Endothelial cell of umbilical vein (primary cell): ENCODE measurements at regions not wholly inside any gene's neighbourhood (a gene's known extent, or its start where the extent isn't known, plus 50 kb on each side); places are given as distances from the start of the nearest gene placed in this dataset.

Experiments used
- BruUV-seq: library from RNA; stranded (reverse); fragments of 400-500 nt; replicated peaks from 2 replicates; lab custom pipeline; 2021; lab: Mats Ljungman, UMichigan
- CTCF ChIA-PET: fragments of 300-600, 350-600 bp; sonication (Branson Sonifier 250); formaldehyde crosslinking; loops from one replicate; lab custom pipeline; 2021; ENCODE audit warnings: antibody characterized with exemption, inconsistent platforms; lab: Charles Lee
- POLR2A ChIA-PET: fragments of 300-600, 350-600 bp; sonication (Branson Sonifier 250); formaldehyde crosslinking; loops from one replicate; lab custom pipeline; 2021; ENCODE audit warnings: antibody characterized with exemption, inconsistent platforms; lab: Charles Lee
- DNase-seq: peaks from one replicate; pipeline ENCODE4 v3.0.0-alpha.2; 2011; ENCODE audit warnings: low read depth, low spot score
- FAIRE-seq: peaks from 2 replicates; lab custom pipeline; 2011; peaks lifted over from hg19 to GRCh38; lab: Jason Lieb, UNC
- H2AFZ ChIP-seq: 2 replicates; pipeline ENCODE4 v1.6.0; 2012; ENCODE audit warnings: low read depth, low read length, control low read depth, inconsistent platforms
- H3K27ac ChIP-seq: 2 replicates; pipeline ENCODE4 v1.5.1; 2011; ENCODE audit warnings: low read depth, mild to moderate bottlenecking, control low read depth, low read length, moderate library complexity; ENCODE audit not compliant: insufficient read depth
- H3K27me3 ChIP-seq, 2 experiments: 2 replicates each; pipeline versions ENCODE4 v1.6.0 to v1.6.1; 2011; ENCODE audit warnings: low read length in 2 of 2, mixed read lengths in 1 of 2; ENCODE audit not compliant: control insufficient read depth in 2 of 2, insufficient read depth in 2 of 2
- H3K36me3 ChIP-seq, 2 experiments: 2 replicates in 1 of 2; 3 replicates in 1 of 2; pipeline ENCODE4 v1.5.1; 2011; ENCODE audit warnings: low read length in 2 of 2, mild to moderate bottlenecking in 1 of 2, moderate library complexity in 1 of 2; ENCODE audit not compliant: control insufficient read depth in 2 of 2, insufficient read depth in 2 of 2; ENCODE audit errors: extremely low read depth in 1 of 2
- H3K4me1 ChIP-seq: 3 replicates; pipeline ENCODE4 v1.5.1; 2011; ENCODE audit warnings: mild to moderate bottlenecking, low read length; ENCODE audit not compliant: control insufficient read depth, insufficient read depth; ENCODE audit errors: extremely low read depth
- H3K4me2 ChIP-seq: 2 replicates; pipeline ENCODE4 v1.6.1; 2011; ENCODE audit warnings: low read length, control low read depth, mixed read lengths; ENCODE audit not compliant: insufficient read depth
- H3K4me3 ChIP-seq, 3 experiments: fragments of 200-600 bp in 1 of 3; sonication (generic), shearing (Covaris generic) in 1 of 3; replicated peaks in 1 of 3; 2 replicates each; pipeline ENCODE4 v1.5.1; 2011 to 2016; ENCODE audit warnings: control low read depth in 3 of 3, low read length in 3 of 3, mild to moderate bottlenecking in 2 of 3, inconsistent platforms in 1 of 3, low read depth in 1 of 3, moderate library complexity in 1 of 3; ENCODE audit not compliant: insufficient read depth in 1 of 3
- H3K79me2 ChIP-seq: 2 replicates; pipeline ENCODE4 v1.6.0; 2012; ENCODE audit warnings: low read length, inconsistent platforms; ENCODE audit not compliant: control insufficient read depth, insufficient read depth
- H3K9ac ChIP-seq: replicated peaks from 2 replicates; pipeline ENCODE3; 2011; ENCODE audit warnings: low read length, control low read depth; ENCODE audit not compliant: insufficient read depth; ENCODE audit errors: extremely low read depth
- H3K9me1 ChIP-seq: replicated peaks from 3 replicates; pipeline ENCODE4 v1.6.0; 2011; ENCODE audit warnings: mild to moderate bottlenecking, low read length; ENCODE audit not compliant: control insufficient read depth, insufficient read depth; ENCODE audit errors: extremely low read depth
- H3K9me3 ChIP-seq: replicated peaks from 2 replicates; pipeline ENCODE4 v1.5.1; 2012; ENCODE audit warnings: low read length, inconsistent platforms; ENCODE audit not compliant: control insufficient read depth, insufficient read depth
- H4K20me1 ChIP-seq: replicated peaks from 2 replicates; pipeline ENCODE3; 2011; ENCODE audit warnings: mild to moderate bottlenecking, low read length; ENCODE audit not compliant: control insufficient read depth, insufficient read depth; ENCODE audit errors: extremely low read depth
- CTCF ChIP-seq, 2 donors: IDR thresholded peaks; 1 replicate in 1 of 2; 2 replicates in 1 of 2; pipeline ENCODE4 v1.5.1; 2011; ENCODE audit warnings: low read length in 2 of 2, mild to moderate bottlenecking in 2 of 2, moderate library complexity in 2 of 2, control low read depth in 1 of 2, inconsistent platforms in 1 of 2, low read depth in 1 of 2; ENCODE audit not compliant: insufficient read depth in 1 of 2; ENCODE audit errors: extremely low read depth in 1 of 2
- EZH2 ChIP-seq: IDR thresholded peaks from 2 replicates; pipeline ENCODE4 v1.6.1; 2012; ENCODE audit warnings: borderline replicate concordance, low read depth, mild to moderate bottlenecking, moderate library complexity, low read length, inconsistent platforms; ENCODE audit not compliant: severe bottlenecking
- FOS ChIP-seq: IDR thresholded peaks from 2 replicates; pipeline ENCODE4 v1.6.1; 2011; ENCODE audit warnings: mild to moderate bottlenecking, low read length, moderate library complexity, borderline replicate concordance; ENCODE audit not compliant: insufficient read depth
- GATA2 ChIP-seq: IDR thresholded peaks from 2 replicates; pipeline ENCODE4 v1.7.0; 2011; ENCODE audit warnings: low read depth, mild to moderate bottlenecking, moderate library complexity, mixed read lengths, low read length; ENCODE audit not compliant: insufficient read length, insufficient read depth
- JUN ChIP-seq: IDR thresholded peaks from 2 replicates; pipeline ENCODE4 v1.6.1; 2011; ENCODE audit warnings: borderline replicate concordance, low read depth; ENCODE audit not compliant: insufficient read length, insufficient read depth
- MAX ChIP-seq: IDR thresholded peaks from 2 replicates; pipeline ENCODE4 v1.6.1; 2011; ENCODE audit not compliant: insufficient read depth, insufficient read length
- MYC ChIP-seq: IDR thresholded peaks from one replicate; pipeline ENCODE4 v1.6.1; 2011; ENCODE audit warnings: mild to moderate bottlenecking, low read depth, low read length
- POLR2A ChIP-seq: IDR thresholded peaks from 2 replicates; pipeline ENCODE4 v1.6.1; 2012; ENCODE audit warnings: low read depth, mild to moderate bottlenecking, control low read depth, low read length
- POLR2AphosphoS5 ChIP-seq: IDR thresholded peaks from 2 replicates; pipeline ENCODE4 v1.6.1; 2012; ENCODE audit warnings: low read depth, mild to moderate bottlenecking, control low read depth, low read length, moderate library complexity; ENCODE audit not compliant: insufficient read depth
- dilution Hi-C: fragments of 300-500 bp; cut with MboI; formaldehyde crosslinking; loops from one replicate; pipeline ENCODE4 v1.15.0; 2019; ENCODE audit warnings: low sequenced_read_pairs; ENCODE audit not compliant: extremely low pct_ligation_motif_present
- intact Hi-C: fragments of 100-400 bp; cut with micrococcal nuclease; formaldehyde crosslinking; loops from one replicate; pipeline ENCODE4 v1.10.0; 2022

DNA sequence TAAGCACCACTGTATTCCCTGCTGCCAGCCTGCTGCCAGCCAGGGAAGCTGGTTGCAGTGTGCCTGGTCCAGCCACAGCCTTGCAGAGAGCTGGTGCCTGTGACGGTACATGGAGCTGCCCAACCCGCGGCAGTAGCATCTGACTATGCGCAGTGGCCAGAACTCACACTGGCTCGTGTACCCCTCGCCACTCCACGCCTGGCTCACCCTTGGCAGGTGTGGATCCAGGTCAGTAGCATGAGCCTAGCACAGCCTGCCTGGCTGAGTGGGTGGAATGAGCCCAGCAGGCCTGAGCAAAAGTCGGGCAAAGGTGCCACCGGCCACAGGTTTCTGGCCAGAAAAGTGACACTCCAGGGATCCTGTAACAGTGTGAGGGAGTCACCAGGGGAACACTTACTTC lies 361.7 kb upstream of the MAP3K7 start:
- Histone ChIP-seq H3K9ac (no peak overlapping the region), H3K9me3 (no peaks in the 10 kb centered on the region), H3K9me1 (no peaks in the 10 kb centered on the region), H4K20me1 (no peaks in the 10 kb centered on the region), H3K4me2 (no peak overlapping the region), H3K27ac (no peak overlapping the region), H2AFZ (no peak overlapping the region), H3K36me3 (no peaks in the 10 kb centered on the region), H3K27me3 (no peaks in the 10 kb centered on the region), H3K79me2 (no peaks in the 10 kb centered on the region), H3K4me1 (no peaks in the 10 kb centered on the region), H3K4me3 (no peak overlapping the region)
- dilution Hi-C loops (no loop called here), intact Hi-C loops (no loop called here)
- no TSS peak for BruUV-seq
- DNase-seq = no peak
- ChIA-PET CTCF (no interaction called here), POLR2A (no interaction called here)
- no peak for FAIRE-seq
- no peak for TF ChIP-seq CTCF (IDR thresholded peaks at IDR 0.05; ENCODE audit: extremely low read depth in 1 of 2, insufficient read depth in 1 of 2, low read depth in 1 of 2, low read length in 2 of 2)
- no peak for TF ChIP-seq JUN
- no peak for TF ChIP-seq EZH2
- TF ChIP-seq MYC = no peak
- TF ChIP-seq MAX = no peak
- TF ChIP-seq POLR2A = no peak
- no peak for TF ChIP-seq GATA2
- TF ChIP-seq POLR2AphosphoS5 = no peak
- no peak for TF ChIP-seq FOS
